ENCODE measurements at regions not wholly inside any gene's neighbourhood (a gene's known extent, or its start where the extent isn't known, plus 50 kb on each side); places are given as distances from the start of the nearest gene placed in this dataset.
"Not testable (repeated sequence)": the region's sequence is repeated elsewhere in the genome, so short reads cannot be mapped to it uniquely, and the experiment has no call there.

DNA sequence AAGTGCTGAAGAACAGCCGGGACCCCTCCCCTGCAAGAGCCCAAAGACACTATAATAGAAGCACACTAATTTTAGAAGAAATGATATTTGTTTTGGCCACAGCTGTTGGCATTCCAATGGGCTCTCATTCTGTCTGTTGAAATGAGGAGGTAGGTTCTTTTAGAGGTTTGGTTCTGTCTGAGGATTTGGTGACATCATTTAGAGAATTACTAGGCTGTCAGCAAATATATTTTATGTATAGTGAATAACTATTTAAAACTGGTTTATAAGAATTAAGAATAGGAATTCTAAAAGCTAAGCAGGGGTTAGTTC lies 200.7 kb upstream of the SLC38A2 start:
- peaks cover 24% of the 10 kb centered on the region for H3K36me3 Mint-ChIP-seq (ENCODE audit: low read depth)
- no peaks in the 10 kb centered on the region for H3K4me1 Mint-ChIP-seq (ENCODE audit: low read depth)
- intact Hi-C loops (cut with micrococcal nuclease), result no loop called here
- peaks cover 19% of the 10 kb centered on the region for H3K9me3 Mint-ChIP-seq
- H3K27me3 Mint-ChIP-seq (ENCODE audit: insufficient read depth), result no peaks in the 10 kb centered on the region
- H3K27ac Mint-ChIP-seq, result no peak overlapping the region
- H3K4me3 Mint-ChIP-seq, result no peak overlapping the region
- DNase-seq (ENCODE audit: low spot score), result no peak

- no peaks in the 10 kb centered on the region for H3K4me1 Mint-ChIP-seq (ENCODE audit: low read depth)
- no peak overlapping the region for H3K4me3 Mint-ChIP-seq
- H3K27me3 Mint-ChIP-seq (ENCODE audit: insufficient read depth), result no peaks in the 10 kb centered on the region
- peaks cover 24% of the 10 kb centered on the region for H3K9me3 Mint-ChIP-seq
- H3K36me3 Mint-ChIP-seq (ENCODE audit: low read depth), result peaks cover 26% of the 10 kb centered on the region
- no peak overlapping the region for H3K27ac Mint-ChIP-seq
- intact Hi-C loops (cut with micrococcal nuclease), result no loop called here
- no peak for DNase-seq (ENCODE audit: low spot score)
These were observed 200.2 kb upstream of the SLC38A2 start for GRCh38 chr12:46572644-46573346.

DNA sequence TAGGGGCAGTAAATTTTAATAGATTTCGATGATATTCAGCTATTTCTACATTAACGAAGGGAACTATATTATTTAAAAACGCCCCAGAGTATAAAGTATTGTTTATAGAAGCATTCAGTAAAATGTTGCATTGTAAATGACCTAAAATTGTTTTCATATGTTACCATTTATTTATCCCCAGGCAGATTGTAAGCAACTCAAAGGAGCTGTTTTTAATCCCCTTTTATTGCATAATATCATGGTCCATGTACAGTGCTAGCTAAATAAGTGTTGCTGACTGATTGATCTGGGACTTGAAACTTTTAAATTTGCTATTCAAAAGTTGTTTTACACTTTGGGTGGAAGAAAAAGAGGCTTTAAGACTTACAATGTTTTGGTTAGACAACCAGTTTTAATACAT lies 199.0 kb upstream of the SLC38A2 start:
- peaks cover 29% of the 10 kb centered on the region for H3K9me3 Mint-ChIP-seq
- no peak for DNase-seq (ENCODE audit: low spot score)
- intact Hi-C loops (cut with micrococcal nuclease), result no loop called here
- H3K27ac Mint-ChIP-seq, result no peak overlapping the region
- H3K36me3 Mint-ChIP-seq (ENCODE audit: low read depth), result peaks cover 27% of the 10 kb centered on the region
- H3K4me1 Mint-ChIP-seq (ENCODE audit: low read depth), result no peaks in the 10 kb centered on the region
- no peak overlapping the region for H3K4me3 Mint-ChIP-seq
- no peaks in the 10 kb centered on the region for H3K27me3 Mint-ChIP-seq (ENCODE audit: insufficient read depth)

DNA sequence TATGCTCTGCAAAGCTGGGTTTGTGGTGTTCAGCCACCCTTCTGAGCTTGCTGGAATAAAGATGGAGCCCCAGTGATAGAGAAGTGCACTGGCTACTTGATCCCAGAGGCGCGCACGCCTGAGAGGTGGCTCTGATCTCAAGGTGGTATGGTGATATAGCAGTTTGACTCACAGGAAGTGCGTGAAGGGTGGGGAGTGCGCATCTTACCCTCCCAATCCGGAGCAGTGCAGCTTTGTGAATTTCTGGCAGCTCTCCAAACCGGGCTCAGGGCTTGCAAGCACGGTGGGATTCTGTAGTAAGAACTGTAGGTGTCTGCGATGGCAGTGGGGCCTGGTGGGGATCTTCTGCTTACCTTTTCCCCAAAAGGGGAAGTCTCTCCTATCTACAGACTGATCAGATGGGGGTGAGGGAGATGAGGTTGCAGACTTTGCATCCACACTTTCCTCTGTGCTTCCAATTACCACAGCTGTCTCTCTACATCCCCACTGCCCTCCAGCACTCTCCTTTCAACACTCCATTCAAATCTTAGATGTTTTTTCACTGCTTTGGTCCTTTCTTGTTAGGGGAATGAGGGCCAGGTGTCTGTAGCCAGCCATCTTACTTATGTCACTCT lies 197.4 kb upstream of the SLC38A2 start:
- Mint-ChIP-seq H3K27ac (no peak overlapping the region), H3K27me3 (ENCODE audit: insufficient read depth) (no peaks in the 10 kb centered on the region), H3K4me1 (ENCODE audit: low read depth) (no peaks in the 10 kb centered on the region), H3K36me3 (ENCODE audit: low read depth) (peaks cover 29% of the 10 kb centered on the region), H3K9me3 (peaks cover 42% of the 10 kb centered on the region), H3K4me3 (no peak overlapping the region)
- no peak for DNase-seq (ENCODE audit: low spot score)
- intact Hi-C loops (cut with micrococcal nuclease), result no loop called here

GRCh38 chr12:46567667-46568066 lies 195.1 kb upstream of the SLC38A2 start:
- Mint-ChIP-seq H3K27me3 (ENCODE audit: insufficient read depth) (no peaks in the 10 kb centered on the region), H3K27ac (no peak overlapping the region), H3K4me3 (no peak overlapping the region), H3K9me3 (peaks cover 50% of the 10 kb centered on the region), H3K4me1 (ENCODE audit: low read depth) (peaks cover 3% of the 10 kb centered on the region), H3K36me3 (ENCODE audit: low read depth) (peaks cover 25% of the 10 kb centered on the region)
- DNase-seq (ENCODE audit: low spot score), result no peak
- intact Hi-C loops (cut with micrococcal nuclease), result no loop called here

DNA sequence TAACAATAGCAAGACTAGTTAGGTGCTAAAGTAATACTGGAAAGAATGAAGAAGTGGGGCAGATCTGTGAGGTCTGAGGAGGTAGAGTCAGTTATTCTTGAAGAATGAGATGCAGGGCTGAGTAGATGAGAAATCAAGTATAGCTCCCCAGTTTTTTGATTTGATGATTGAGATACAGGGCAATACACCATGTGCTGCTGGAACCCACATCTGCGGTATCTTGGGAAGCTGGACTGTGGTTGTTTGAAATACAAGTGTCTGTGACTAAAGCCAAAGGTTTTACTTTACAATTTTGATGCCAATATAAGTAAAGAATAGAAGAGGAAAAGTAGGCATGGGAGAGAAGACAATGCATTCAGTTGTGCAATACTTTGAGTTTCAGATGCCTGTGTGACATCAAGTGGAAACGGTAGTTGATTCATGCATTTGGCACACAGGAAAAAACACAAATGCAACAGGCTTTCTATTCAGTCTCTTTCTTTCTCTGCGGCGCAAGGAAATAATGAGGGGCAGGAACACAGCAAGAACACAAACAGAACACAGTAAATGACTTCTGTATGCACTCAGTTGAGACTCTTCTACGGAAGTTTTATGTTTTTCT lies 190.2 kb upstream of the SLC38A2 start:
- Mint-ChIP-seq H3K27me3 (ENCODE audit: insufficient read depth) (no peaks in the 10 kb centered on the region), H3K4me1 (ENCODE audit: low read depth) (peaks cover 14% of the 10 kb centered on the region), H3K36me3 (ENCODE audit: low read depth) (peaks cover 12% of the 10 kb centered on the region), H3K4me3 (no peak overlapping the region), H3K27ac (peak overlapping the region; percentile 60), H3K9me3 (peaks cover 38% of the 10 kb centered on the region)
- intact Hi-C loops (cut with micrococcal nuclease), result no loop called here
- no peak for DNase-seq (ENCODE audit: low spot score)

DNA sequence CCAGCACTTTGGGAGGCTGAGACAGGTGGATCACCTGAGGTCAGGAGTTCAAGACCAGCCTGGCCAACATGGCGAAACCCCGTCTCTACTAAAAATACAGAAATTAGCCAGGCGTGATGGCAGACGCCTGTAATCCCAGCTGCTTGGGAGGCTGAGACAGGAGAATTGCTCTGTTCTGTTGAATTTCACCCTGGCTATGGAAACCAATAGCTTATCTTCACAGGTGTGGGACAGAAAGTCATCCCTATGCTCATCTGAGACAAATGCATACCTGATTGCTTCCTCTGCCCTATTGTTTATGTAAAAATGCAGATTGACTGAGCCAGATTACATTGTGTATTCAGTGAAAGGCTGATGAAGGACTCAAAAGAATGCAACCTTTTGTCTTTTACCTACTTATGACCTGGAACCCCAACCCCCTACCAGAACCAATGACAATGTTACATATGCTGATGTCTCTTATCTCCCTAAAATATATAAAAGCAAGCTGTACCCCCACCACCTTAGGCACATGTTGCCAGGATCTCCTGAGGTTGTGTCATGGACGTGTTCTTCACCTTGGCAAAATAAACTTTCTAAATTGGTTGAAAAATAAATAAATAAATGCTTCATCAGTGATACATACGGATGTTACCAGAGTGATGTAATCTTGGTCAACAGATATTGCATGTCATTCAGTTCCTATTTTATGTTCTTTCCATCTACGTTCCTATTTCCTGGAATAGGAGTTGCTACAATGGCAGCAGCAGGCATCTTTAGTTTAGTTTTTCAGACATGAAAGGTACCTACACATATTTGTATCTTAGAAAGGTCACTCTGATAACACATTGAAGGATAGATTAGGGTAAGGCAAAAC lies 189.4 kb upstream of the SLC38A2 start:
- Mint-ChIP-seq H3K36me3 (ENCODE audit: low read depth) (peaks cover 13% of the 10 kb centered on the region), H3K27ac (peak overlapping the region; percentile 60), H3K4me1 (ENCODE audit: low read depth) (peaks cover 19% of the 10 kb centered on the region), H3K9me3 (peaks cover 34% of the 10 kb centered on the region)
- H3K4me3 Mint-ChIP-seq; H3K27me3 Mint-ChIP-seq (ENCODE audit: insufficient read depth); intact Hi-C loops (cut with micrococcal nuclease); DNase-seq (ENCODE audit: low spot score): not testable (repeated sequence)

DNA sequence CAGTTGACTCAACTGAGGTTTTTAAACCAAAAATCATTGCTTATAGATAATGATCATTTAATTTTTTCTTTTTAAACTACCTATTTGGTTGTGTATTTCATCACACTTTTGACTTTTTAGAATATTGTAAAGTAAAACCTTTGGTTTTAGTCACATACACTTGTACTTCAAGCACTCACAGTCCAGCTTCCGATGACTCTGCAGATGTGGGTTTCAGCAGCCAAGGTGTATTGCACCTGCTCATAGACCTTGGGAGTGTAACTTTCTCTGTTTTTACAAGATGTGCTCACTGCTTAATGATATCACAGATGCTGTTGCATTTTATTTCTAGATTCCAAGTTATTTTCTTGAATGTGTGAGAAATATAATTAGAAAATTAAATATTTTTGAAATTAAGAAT lies 188.3 kb upstream of the SLC38A2 start:
- H3K27ac Mint-ChIP-seq, result no peak overlapping the region
- no peaks in the 10 kb centered on the region for H3K27me3 Mint-ChIP-seq (ENCODE audit: insufficient read depth)
- peaks cover 8% of the 10 kb centered on the region for H3K36me3 Mint-ChIP-seq (ENCODE audit: low read depth)
- peaks cover 27% of the 10 kb centered on the region for H3K4me1 Mint-ChIP-seq (ENCODE audit: low read depth)
- no peak for DNase-seq (ENCODE audit: low spot score)
- peaks cover 26% of the 10 kb centered on the region for H3K9me3 Mint-ChIP-seq
- intact Hi-C loops (cut with micrococcal nuclease), result no loop called here
- H3K4me3 Mint-ChIP-seq, result no peak overlapping the region

DNA sequence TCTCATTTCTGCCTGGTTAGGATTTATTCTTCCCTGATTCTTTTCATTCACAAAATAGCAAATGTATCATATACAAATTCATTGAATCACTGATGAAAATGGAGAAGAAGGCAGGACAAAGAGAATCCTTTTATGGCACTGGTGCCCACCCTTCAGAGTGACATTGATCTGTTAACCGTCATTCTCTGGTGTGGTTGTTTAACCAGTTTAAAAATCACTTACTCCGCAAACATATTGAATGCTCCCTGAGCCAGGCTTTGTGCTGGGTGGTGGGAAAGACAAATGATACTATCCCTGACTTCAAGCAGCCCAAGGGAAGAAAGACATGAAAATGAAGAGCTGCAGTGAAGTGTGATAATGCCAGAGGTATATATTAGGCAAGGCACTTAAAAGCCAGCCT lies 187.5 kb upstream of the SLC38A2 start:
- Mint-ChIP-seq H3K9me3 (peaks cover 19% of the 10 kb centered on the region), H3K36me3 (ENCODE audit: low read depth) (peaks cover 8% of the 10 kb centered on the region), H3K4me1 (ENCODE audit: low read depth) (peaks cover 32% of the 10 kb centered on the region), H3K4me3 (no peak overlapping the region), H3K27me3 (ENCODE audit: insufficient read depth) (no peaks in the 10 kb centered on the region), H3K27ac (peak overlapping the region; percentile 24)
- intact Hi-C loops (cut with micrococcal nuclease), result no loop called here
- DNase-seq (ENCODE audit: low spot score), result no peak

DNA sequence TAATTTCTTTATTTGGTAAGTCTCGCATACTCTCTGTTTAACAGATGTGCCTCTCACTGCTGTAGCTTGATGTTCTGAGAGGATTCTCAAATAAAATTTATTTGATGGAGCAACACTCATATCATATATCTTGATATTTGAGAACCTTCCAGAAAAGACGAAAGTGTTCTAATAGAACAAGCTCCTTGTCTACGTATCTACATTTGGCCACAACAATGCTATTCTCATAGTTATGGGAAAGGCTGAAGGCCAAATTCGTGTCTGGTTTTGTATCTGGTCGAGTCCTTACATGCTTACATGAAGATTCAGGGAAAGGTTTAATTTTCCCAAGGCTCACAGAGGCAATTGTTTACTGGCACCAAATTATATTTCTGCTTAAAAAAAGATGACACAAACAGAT lies 186.7 kb upstream of the SLC38A2 start:
- Mint-ChIP-seq H3K4me1 (ENCODE audit: low read depth) (peaks cover 32% of the 10 kb centered on the region), H3K27ac (no peak overlapping the region), H3K4me3 (no peak overlapping the region), H3K27me3 (ENCODE audit: insufficient read depth) (no peaks in the 10 kb centered on the region), H3K36me3 (ENCODE audit: low read depth) (peaks cover 12% of the 10 kb centered on the region), H3K9me3 (peaks cover 16% of the 10 kb centered on the region)
- DNase-seq (ENCODE audit: low spot score), result no peak
- intact Hi-C loops (cut with micrococcal nuclease), result no loop called here

GRCh38 chr12:46558677-46559076 lies 186.1 kb upstream of the SLC38A2 start:
- peaks cover 13% of the 10 kb centered on the region for H3K36me3 Mint-ChIP-seq (ENCODE audit: low read depth)
- H3K27me3 Mint-ChIP-seq (ENCODE audit: insufficient read depth), result no peaks in the 10 kb centered on the region
- DNase-seq (ENCODE audit: low spot score), result no peak
- H3K4me3 Mint-ChIP-seq, result no peak overlapping the region
- H3K27ac Mint-ChIP-seq, result no peak overlapping the region
- H3K9me3 Mint-ChIP-seq, result peaks cover 13% of the 10 kb centered on the region
- intact Hi-C loops (cut with micrococcal nuclease), result no loop called here
- peaks cover 32% of the 10 kb centered on the region for H3K4me1 Mint-ChIP-seq (ENCODE audit: low read depth)

DNA sequence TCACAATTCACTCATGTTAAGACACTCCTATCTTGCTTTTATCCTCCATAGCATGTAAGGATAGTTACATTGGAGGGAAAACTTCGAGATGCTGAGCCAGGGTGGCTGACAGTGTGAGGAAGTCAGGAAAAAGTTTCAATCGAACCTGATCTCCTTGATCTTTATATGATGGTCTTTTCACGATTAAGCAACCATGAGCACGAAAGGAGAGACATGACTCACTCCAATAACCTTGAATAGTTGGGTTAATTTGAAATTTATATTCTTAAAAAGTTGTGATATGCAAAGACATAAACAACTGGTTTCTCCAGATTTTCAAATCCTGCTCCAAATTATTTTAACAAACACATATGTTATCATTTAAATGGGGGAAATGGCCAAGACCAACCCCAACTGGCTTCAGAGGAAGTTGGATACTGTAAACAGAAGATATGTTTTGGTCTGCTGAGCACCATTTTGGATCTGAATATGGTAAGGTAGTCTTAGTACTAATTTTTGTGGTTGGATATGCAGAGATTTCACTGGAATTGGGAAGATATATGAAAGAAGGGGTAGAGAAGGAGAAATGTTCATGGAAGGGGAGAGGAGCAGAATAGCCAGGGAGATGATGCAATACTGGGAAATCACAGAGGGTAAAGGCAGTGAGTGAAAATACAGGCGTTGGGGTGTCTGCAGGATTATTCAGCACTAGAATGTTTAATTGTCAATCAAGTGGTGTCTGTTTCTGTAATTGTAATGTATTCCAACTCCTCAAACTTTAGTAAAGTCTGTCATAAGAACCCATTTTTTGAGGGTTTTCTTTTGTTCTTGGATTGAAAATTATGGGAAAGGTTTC lies 185.2 kb upstream of the SLC38A2 start:
- H3K36me3 Mint-ChIP-seq (ENCODE audit: low read depth), result peaks cover 13% of the 10 kb centered on the region
- peaks cover 13% of the 10 kb centered on the region for H3K9me3 Mint-ChIP-seq
- no peak for DNase-seq (ENCODE audit: low spot score)
- H3K27ac Mint-ChIP-seq, result peak overlapping the region; percentile 24
- no peaks in the 10 kb centered on the region for H3K27me3 Mint-ChIP-seq (ENCODE audit: insufficient read depth)
- H3K4me1 Mint-ChIP-seq (ENCODE audit: low read depth), result peaks cover 29% of the 10 kb centered on the region
- no peak overlapping the region for H3K4me3 Mint-ChIP-seq
- intact Hi-C loops (cut with micrococcal nuclease), result no loop called here
